Caco-2 (cell line): ENCODE measurements at regions not wholly inside any gene's neighbourhood (a gene's known extent, or its start where the extent isn't known, plus 50 kb on each side); places are given as distances from the start of the nearest gene placed in this dataset.

ENCODE experiments used
- BruUV-seq: library from RNA; stranded (reverse); fragments of 400-500 nt; replicated peaks from 2 replicates; lab custom pipeline; 2021; lab: Mats Ljungman, UMichigan
- CTCF ChIA-PET: fragments of 300-600 bp; sonication (Branson Sonifier 250); formaldehyde crosslinking; loops from one replicate; lab custom pipeline; 2022; ENCODE audit warnings: antibody characterized with exemption; lab: Charles Lee
- POLR2A ChIA-PET: fragments of 300-600 bp; sonication (Branson Sonifier 250); formaldehyde crosslinking; loops from one replicate; lab custom pipeline; 2022; ENCODE audit warnings: antibody characterized with exemption; lab: Charles Lee
- DNase-seq, 2 experiments: peaks; one replicate each; pipeline versions ENCODE4 v3.0.0 to v3.0.0-alpha.2; 2020 to 2022
- H3K27me3 ChIP-seq: replicated peaks from 2 replicates; pipeline ENCODE4 v1.6.0; 2011; ENCODE audit warnings: low read length; ENCODE audit not compliant: control insufficient read depth, insufficient read depth
- H3K36me3 ChIP-seq: 2 replicates; pipeline ENCODE4 v1.5.1; 2011; ENCODE audit warnings: low read length; ENCODE audit not compliant: control insufficient read depth, insufficient read depth
- H3K4me1 ChIP-seq: fragments of 250-450 bp; sonication (Bioruptor Pico); 2 replicates; pipeline ENCODE4 v1.5.1; 2020; ENCODE audit warnings: mild to moderate bottlenecking
- H3K4me3 ChIP-seq: 2 replicates; pipeline ENCODE4 v1.5.1; 2011; ENCODE audit warnings: low read depth, mild to moderate bottlenecking, control low read depth, low read length
- H3K9me3 ChIP-seq: fragments of 250-450 bp; sonication (Bioruptor Pico); 2 replicates; pipeline ENCODE4 v1.5.1; 2020; ENCODE audit warnings: mild to moderate bottlenecking, moderate library complexity
- H3K27ac Mint-ChIP-seq: one replicate; pipeline ENCODE4 v1.8.0; 2022; ENCODE audit warnings: mixed read lengths; ENCODE audit not compliant: unreplicated experiment
- H3K27me3 Mint-ChIP-seq: one replicate; pipeline ENCODE4 v1.8.0; 2022; ENCODE audit warnings: mixed read lengths; ENCODE audit not compliant: insufficient read depth, unreplicated experiment
- H3K36me3 Mint-ChIP-seq: one replicate; pipeline ENCODE4 v1.8.0; 2022; ENCODE audit warnings: mild to moderate bottlenecking, mixed read lengths; ENCODE audit not compliant: insufficient read depth, unreplicated experiment
- H3K4me1 Mint-ChIP-seq: one replicate; pipeline ENCODE4 v1.8.0; 2022; ENCODE audit warnings: low read depth, mixed read lengths; ENCODE audit not compliant: unreplicated experiment
- H3K4me3 Mint-ChIP-seq: one replicate; pipeline ENCODE4 v1.8.0; 2022; ENCODE audit warnings: mild to moderate bottlenecking, moderate library complexity, mixed read lengths; ENCODE audit not compliant: unreplicated experiment
- H3K9me3 Mint-ChIP-seq: one replicate; pipeline ENCODE4 v1.8.0; 2022; ENCODE audit warnings: mixed read lengths; ENCODE audit not compliant: unreplicated experiment
- intact Hi-C: fragments of 100-400 bp; cut with micrococcal nuclease; formaldehyde crosslinking; loops from one replicate; pipeline ENCODE4 v1.10.0; 2022; ENCODE audit not compliant: unreplicated experiment
- TF ChIP-seq, protein P1 (sequence below), 2 experiments: fragments of 200-600 bp in 1 of 2; IDR thresholded peaks; 1 replicate in 1 of 2; 2 replicates in 1 of 2; pipeline versions ENCODE4 v1.5.1 to v1.8.0; 2011 to 2022; ENCODE audit warnings: antibody characterized with exemption in 1 of 2, control low read depth in 1 of 2, inconsistent platforms in 1 of 2, low read depth in 1 of 2, low read length in 1 of 2, mild to moderate bottlenecking in 1 of 2, moderate library complexity in 1 of 2; ENCODE audit not compliant: insufficient read depth in 1 of 2, severe bottlenecking in 1 of 2, unreplicated experiment in 1 of 2

DNA sequence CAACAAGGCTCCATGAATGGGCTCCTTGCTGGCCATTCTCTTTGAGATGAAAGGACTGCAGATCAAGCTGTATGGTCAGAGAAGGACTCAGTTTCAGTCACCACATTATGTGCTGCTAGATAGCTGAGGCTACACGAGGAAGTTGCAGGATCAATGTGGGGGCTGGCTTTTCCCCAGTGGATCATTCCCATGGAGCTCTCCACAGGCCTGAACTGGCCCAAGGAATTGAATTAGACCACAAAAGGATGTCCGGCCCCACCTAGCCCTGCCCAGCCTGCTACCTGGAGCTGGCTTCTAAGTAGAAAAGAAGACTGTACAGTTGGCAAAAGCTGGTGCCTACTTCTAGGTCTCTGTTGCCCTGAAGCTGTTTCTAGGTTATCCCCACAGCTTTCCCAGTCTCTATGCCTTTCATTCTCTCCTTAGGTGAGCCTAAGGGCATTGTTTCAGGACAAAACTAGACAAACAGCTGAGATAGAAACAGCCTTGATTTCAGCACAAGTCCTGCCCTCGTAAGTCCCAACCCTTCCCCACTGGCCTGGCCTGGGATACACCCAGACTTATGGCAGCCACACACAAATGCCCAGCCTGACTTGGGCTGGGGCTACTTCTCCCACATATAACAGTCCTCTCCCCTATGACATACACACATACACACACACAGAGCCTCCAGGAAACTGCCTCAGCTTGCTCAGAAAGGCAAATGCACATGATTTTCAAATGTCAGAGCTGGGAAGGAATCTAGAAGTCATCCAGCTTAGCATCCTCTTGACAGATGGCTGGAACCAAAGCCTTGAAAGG is 129.1 kb upstream of the NCAM1 start:
- Mint-ChIP-seq H3K27ac (no peak overlapping the region), H3K4me3 (no peak overlapping the region), H3K9me3 (no peaks in the 10 kb centered on the region), H3K4me1 (no peaks in the 10 kb centered on the region), H3K27me3 (peaks cover 7% of the 10 kb centered on the region), H3K36me3 (no peaks in the 10 kb centered on the region)
- Histone ChIP-seq H3K36me3 (no peaks in the 10 kb centered on the region), H3K4me3 (no peak overlapping the region), H3K4me1 (no peaks in the 10 kb centered on the region), H3K27me3 (no peaks in the 10 kb centered on the region; the same call in 1 of the 2 replicates), H3K9me3 (no peaks in the 10 kb centered on the region)
- TF ChIP-seq, protein P1, sequence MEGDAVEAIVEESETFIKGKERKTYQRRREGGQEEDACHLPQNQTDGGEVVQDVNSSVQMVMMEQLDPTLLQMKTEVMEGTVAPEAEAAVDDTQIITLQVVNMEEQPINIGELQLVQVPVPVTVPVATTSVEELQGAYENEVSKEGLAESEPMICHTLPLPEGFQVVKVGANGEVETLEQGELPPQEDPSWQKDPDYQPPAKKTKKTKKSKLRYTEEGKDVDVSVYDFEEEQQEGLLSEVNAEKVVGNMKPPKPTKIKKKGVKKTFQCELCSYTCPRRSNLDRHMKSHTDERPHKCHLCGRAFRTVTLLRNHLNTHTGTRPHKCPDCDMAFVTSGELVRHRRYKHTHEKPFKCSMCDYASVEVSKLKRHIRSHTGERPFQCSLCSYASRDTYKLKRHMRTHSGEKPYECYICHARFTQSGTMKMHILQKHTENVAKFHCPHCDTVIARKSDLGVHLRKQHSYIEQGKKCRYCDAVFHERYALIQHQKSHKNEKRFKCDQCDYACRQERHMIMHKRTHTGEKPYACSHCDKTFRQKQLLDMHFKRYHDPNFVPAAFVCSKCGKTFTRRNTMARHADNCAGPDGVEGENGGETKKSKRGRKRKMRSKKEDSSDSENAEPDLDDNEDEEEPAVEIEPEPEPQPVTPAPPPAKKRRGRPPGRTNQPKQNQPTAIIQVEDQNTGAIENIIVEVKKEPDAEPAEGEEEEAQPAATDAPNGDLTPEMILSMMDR (IDR thresholded peaks at IDR 0.05; ENCODE audit: insufficient read depth in 1 of 2, low read depth in 1 of 2, low read length in 1 of 2, severe bottlenecking in 1 of 2, unreplicated experiment in 1 of 2): no peak
- BruUV-seq: no TSS peak
- intact Hi-C loops: no loop called here
- CTCF ChIA-PET: no interaction called here
- DNase-seq: no peak
- POLR2A ChIA-PET: no interaction called here

DNA sequence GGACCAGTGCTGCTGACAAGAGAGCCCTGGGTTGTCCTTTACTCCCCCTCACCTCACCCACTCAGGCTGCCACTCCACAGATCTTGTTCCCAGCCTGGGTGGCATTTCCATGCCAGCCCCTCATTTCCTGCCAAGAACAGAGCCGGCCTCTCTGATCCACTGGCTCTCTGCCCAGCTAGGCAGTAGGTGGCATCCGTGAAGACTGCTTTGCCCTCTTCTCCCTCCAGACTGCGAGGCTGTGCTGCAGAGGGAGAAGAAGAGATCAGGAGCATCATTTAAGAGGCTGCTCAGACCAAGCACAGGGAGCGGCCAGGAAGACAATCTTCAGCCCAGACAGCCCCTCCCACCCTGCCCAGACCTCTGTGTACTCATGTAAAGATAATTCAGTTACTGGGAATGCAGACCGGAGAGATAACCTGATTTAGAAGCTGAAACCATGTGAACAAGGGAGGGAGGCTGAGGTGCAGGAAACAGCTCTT is 126.9 kb upstream of the NCAM1 start:
- no peaks in the 10 kb centered on the region for H3K27me3 Mint-ChIP-seq
- ChIA-PET CTCF (no interaction called here), POLR2A (no interaction called here)
- H3K36me3 Mint-ChIP-seq: no peaks in the 10 kb centered on the region
- no peak for DNase-seq
- no peaks in the 10 kb centered on the region for H3K9me3 Mint-ChIP-seq
- Histone ChIP-seq H3K27me3 (no peaks in the 10 kb centered on the region; the same call in 1 of the 2 replicates), H3K4me3 (no peak overlapping the region), H3K36me3 (no peaks in the 10 kb centered on the region), H3K9me3 (no peaks in the 10 kb centered on the region), H3K4me1 (no peaks in the 10 kb centered on the region)
- H3K4me1 Mint-ChIP-seq: no peaks in the 10 kb centered on the region
- intact Hi-C loops: no loop called here
- H3K4me3 Mint-ChIP-seq: no peak overlapping the region
- TF ChIP-seq, protein P1 (IDR thresholded peaks at IDR 0.05; ENCODE audit: insufficient read depth in 1 of 2, low read depth in 1 of 2, low read length in 1 of 2, severe bottlenecking in 1 of 2, unreplicated experiment in 1 of 2): no peak
- no peak overlapping the region for H3K27ac Mint-ChIP-seq
- no TSS peak for BruUV-seq

DNA sequence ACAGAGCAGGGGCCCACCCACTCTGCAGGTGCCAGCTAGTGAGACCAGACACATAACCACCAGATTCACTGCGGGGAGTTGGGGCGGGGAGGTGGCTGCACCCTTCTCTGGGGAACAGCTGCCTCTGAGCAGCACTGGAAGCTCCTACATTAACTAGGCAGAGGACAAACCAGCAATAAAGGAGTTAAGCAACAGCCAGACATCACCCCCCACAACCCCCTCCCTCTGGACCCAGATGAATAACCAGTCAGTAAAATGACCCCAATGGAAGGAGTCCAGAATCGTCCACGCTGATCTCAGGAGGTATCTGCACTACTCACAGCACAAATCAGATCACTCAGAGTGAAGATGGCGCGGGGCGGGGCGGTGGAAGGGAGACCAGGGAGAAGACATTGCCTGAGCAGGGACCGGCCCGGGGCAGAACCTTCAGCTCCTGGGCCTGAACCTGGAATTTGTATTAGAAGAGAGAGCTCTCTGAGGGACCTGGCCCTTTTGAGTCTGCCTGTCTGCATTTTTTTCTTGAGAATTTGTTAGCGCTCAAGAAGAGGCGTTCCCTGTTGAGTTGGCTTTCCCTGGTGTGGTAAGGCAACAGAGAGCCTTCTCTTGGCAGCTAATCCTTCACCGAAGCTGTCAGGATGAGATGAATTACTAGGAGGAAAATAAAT is 125.5 kb upstream of the NCAM1 start:
- Mint-ChIP-seq H3K4me1 (no peaks in the 10 kb centered on the region), H3K4me3 (no peak overlapping the region), H3K36me3 (no peaks in the 10 kb centered on the region), H3K9me3 (no peaks in the 10 kb centered on the region), H3K27ac (no peak overlapping the region), H3K27me3 (peaks cover 5% of the 10 kb centered on the region)
- Histone ChIP-seq H3K4me1 (no peaks in the 10 kb centered on the region), H3K4me3 (no peak overlapping the region), H3K9me3 (no peaks in the 10 kb centered on the region), H3K36me3 (no peaks in the 10 kb centered on the region), H3K27me3 (no peaks in the 10 kb centered on the region; the same call in 1 of the 2 replicates)
- DNase-seq: no peak
- ChIA-PET CTCF (no interaction called here), POLR2A (no interaction called here)
- BruUV-seq: no TSS peak
- intact Hi-C loops: no loop called here
- TF ChIP-seq, protein P1 (IDR thresholded peaks at IDR 0.05; ENCODE audit: insufficient read depth in 1 of 2, low read depth in 1 of 2, low read length in 1 of 2, severe bottlenecking in 1 of 2, unreplicated experiment in 1 of 2): no peak
